Left ventricle myocardium superior (tissue), 1 donor: ENCODE measurements at regions not wholly inside any gene's neighbourhood (a gene's known extent, or its start where the extent isn't known, plus 50 kb on each side); places are given as distances from the start of the nearest gene placed in this dataset.

Source experiments
- ATAC-seq: fragments of 200-7000 bp; cut with Tn5 transposase; one replicate; pipeline ENCODE4 v1.9.1; 2020; ENCODE audit warnings: mild to moderate bottlenecking, moderate library complexity
- DNase-seq: peaks from one replicate; pipeline ENCODE4 v3.0.0-alpha.2; 2020
- intact Hi-C: fragments of 100-400 bp; cut with micrococcal nuclease; formaldehyde crosslinking; loops from one replicate; pipeline ENCODE4 v1.11.0; 2022
- donor health status: DM: no; HTN: yes; CAD: no; lungs with severe emphysema.

DNA sequence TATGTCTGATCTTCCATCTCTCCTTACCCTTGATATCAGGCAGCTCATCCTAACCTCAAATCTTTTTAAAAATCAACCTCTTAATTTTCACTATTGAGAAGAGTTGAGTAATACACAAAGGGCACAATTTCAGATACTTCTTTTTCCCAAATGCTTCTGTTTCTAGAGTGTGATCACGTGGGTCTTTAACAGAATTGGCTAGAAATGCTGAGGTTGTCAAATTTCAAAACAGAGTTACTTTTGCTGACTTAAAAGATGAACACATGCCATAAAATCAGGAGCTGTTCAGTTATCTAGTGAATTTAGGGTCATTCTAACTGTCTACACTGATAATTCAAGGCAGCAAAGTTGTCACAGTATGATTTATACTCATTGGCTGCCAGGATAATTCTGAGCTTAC lies 63.6 kb upstream of the NGF start:
- no peak for ATAC-seq
- intact Hi-C loops = no loop called here
- no peak for DNase-seq

DNA sequence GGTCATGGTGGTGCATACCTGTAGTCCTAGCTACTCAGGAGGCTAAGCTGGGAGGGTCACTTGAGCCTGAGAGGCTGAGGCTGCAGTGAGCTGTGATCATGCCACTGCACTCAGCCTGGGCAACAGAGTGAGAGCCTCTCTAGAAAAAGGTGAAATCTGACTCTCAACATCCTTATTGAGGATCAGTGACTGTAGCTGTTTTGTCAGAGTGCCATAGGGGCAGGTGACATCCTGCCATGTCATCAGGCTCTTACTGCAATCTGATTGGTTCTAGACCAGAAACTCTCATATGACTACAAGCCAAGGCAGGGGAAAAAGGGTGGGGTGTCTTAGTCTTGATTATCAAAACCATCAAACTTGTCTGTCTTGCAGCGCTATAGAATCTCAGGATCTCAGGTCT lies 62.8 kb upstream of the NGF start:
- no peak for ATAC-seq
- no peak for DNase-seq
- intact Hi-C loops = no loop called here

DNA sequence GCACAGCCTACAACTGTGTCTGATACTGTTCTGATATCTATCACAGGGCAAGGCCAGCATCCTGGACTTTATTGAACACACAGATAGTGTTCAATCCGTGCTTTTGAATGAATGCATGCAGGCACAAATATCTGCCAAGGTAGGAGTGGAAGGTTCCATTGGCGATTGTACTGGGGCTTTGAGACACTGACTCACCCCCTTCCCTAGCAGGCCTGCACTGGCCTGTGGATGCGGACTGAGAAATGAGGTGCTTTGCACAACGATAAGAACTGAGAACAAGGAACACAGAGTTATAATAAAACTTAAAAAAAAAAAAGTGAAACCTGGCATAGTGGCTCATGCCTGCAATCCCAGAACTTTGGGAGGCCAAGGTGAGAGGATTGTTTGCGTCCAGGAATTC lies 62.4 kb upstream of the NGF start:
- intact Hi-C loops = no loop called here
- DNase-seq (no peak), ATAC-seq (no peak)

DNA sequence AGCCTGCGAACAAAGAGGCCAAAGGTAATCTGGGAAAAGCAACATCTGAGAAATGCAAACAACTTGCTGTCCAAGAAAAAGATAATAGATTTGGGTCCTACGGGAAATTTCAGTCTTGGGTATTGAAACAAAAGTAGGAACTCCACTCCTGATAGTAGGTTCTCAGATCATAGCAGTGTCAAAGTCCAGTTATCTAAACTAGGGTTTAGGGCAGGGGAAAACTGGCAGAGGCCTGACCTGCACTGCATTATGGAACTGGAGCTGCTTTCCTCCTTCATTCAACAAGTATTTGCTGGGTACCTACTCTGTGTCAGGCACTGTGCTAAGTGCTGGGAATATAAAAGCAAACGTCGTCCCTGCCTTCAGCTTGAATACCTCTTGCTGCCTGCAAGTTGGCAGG lies 60.7 kb upstream of the NGF start:
- no peak for DNase-seq
- ATAC-seq = no peak
- intact Hi-C loops = no loop called here
